G401.6 (cell line): ENCODE measurements at regions not wholly inside any gene's neighbourhood (a gene's known extent, or its start where the extent isn't known, plus 50 kb on each side); places are given as distances from the start of the nearest gene placed in this dataset.
"Not testable (repeated sequence)": the region's sequence is repeated elsewhere in the genome, so short reads cannot be mapped to it uniquely, and the experiment has no call there.

Experiments
- FAIRE-seq: peaks from 2 replicates; lab custom pipeline; 2012; peaks lifted over from hg19 to GRCh38; lab: Jason Lieb, UNC

DNA sequence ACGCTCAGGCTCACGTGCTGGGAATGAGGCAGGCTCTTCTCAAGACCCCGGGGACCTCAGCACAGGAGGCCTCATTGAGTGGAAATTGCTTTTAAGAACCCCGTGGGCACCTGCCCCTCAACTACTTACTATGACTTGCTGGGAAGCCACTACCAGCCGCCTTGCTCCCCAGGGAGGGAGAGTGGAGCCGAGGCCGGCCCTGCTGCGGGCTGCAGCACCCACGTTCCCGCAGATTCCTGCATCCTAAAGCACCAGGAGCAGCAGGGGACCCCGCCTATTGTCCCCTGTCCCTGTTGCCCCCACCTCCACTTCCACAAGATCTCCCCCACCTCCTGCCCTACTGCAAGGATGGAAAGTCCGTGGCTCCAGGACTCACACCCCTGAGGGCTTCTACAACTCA, 541.6 kb upstream of the PFKP start:
- FAIRE-seq = no peak

DNA sequence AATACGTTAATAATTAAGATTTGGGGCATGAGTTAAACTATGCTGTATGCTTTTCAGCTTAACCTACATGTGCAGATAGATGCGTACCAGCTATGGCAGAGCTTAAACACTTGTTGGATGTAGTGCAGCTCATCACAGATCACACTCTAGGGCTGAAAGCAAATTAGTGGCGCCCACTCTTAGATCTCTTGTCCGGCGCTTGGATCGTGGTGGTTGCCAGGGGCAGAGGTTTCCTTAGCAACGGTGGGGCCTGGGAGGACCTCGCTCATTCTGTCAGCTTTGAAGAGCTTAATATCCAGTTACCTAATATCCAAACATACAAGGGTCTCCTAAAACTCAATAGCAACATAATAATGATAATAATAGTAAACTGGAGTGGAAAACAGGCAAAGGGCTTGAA, 548.2 kb upstream of the PFKP start:
- FAIRE-seq = no peak

DNA sequence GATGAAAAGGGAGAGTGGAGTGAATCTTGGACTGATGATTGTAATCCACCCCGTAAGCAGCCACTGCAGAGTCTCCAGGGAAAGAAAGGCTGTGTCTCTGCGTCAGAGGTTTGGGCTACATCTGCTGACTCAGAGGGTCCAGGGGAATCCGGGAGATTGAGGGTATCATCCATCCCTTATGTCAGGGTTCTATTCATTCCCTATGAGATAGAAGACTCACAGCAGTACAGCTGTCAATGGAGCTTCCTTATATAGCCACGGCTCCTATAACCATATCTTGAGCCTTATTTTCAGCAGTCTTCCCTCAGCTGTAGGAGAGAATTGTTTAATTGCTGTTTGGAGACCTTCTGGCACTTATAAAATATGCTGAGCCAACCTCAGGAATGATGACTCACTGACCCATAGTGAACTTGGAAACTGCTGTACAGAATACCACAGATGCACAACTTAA, 558.2 kb upstream of the PFKP start:
- no peak for FAIRE-seq

DNA sequence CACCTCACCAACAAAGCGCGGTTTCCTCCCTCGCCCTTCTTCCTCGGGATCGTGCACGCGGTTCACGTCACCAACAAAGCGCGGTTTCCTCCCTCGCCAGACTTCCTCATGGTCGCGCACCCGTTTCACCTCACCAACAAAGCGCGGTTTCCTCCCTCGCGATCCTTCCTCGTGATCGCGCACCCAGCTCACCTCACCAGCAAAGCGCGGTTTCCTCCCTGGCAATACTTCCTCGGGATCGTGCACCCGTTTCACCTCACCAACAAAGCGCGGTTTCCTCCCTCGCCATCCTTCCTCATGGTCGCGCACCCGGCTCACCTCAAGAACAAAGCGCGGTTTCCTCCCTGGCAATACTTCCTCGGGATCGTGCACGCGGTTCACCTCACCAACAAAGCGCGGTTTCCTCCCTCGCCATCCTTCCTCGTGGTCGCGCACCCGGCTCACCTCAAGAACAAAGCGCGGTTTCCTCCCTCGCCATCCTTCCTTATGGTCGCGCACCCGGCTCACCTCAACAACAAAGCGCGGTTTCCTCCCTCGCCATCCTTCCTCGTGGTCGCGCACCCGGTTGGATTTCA, 565.9 kb upstream of the PFKP start:
- FAIRE-seq = not testable (repeated sequence)

DNA sequence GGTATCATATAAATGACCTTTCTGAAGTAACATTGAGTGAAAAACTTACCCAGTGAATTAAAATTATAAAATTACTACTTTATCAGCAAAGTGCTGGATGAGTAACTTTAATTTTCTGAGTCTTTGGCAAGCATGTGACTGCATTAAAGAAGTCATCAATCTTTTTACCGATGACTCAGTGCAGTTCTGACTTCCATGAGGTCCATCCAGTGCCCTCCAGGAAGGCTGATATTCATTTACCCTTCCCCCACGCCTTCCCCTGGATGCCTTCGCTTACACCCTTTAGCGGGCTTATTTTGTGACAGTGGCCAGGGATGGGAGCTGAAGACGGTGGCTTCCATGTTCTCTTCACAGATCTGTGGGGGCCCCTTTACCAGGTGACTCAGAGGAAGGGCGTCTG, 572.9 kb upstream of the PFKP start:
- no peak for FAIRE-seq

DNA sequence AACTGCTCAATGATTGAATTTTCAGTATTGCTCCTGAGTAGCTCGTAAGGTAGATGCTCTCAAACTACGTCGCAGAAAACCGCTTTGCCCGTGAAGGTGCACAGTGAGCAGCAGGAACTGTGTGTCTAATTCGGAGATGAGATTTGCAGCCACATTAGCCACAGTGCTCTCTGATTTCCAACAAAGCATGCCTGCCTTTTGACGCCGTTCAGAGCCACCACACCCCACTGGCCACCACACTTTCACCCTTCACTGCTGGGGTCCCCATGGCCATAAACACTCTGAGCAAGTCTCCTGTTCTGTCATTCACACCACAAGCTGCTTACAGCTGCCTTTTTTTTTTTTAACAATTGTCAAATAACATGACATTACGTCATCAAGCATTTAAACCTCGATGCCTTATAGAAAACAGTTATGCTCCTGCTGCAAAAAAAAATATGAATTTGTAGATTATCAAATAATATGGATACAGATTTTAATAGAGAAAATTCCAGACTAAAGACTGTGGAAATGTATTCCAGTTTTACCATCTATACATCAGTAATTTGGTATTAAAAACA, 578.8 kb upstream of the PFKP start:
- no peak for FAIRE-seq

DNA sequence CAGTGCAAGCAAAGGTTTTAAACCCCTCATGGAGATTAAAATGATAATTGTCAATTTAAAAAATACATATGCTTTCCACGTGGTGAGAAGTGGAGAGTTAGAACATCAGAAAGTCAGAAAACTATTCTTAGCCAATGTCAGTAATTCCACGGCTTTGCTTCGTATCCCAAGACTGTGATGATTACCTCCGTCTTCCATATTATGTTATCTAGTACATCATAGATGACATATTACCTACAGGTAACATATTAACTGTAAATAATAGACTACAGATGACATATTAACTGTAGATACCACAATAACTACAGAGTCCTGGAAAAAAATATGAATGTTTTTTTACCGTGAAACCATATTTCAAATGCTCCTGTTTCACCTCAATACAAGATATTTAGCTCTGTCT, 579.4 kb upstream of the PFKP start:
- FAIRE-seq = no peak

DNA sequence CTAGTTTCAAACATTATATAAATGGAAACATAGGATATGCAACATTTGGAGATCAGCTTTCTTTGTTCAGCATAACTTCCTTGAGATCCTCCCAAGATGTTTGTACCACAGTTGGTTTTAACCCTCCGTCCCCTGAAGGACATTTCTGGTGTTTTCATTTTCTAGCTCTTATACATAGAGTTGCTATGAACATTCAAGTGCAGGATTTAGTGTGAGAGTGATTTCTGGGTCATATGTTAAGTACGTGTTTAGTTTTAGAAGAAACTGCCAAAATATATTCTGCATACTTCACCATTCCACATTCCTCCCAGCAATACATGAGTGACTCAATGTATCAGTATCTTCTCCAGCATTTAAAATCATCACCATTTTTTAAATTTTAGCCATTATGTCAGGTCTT, 588.7 kb upstream of the PFKP start:
- no peak for FAIRE-seq

DNA sequence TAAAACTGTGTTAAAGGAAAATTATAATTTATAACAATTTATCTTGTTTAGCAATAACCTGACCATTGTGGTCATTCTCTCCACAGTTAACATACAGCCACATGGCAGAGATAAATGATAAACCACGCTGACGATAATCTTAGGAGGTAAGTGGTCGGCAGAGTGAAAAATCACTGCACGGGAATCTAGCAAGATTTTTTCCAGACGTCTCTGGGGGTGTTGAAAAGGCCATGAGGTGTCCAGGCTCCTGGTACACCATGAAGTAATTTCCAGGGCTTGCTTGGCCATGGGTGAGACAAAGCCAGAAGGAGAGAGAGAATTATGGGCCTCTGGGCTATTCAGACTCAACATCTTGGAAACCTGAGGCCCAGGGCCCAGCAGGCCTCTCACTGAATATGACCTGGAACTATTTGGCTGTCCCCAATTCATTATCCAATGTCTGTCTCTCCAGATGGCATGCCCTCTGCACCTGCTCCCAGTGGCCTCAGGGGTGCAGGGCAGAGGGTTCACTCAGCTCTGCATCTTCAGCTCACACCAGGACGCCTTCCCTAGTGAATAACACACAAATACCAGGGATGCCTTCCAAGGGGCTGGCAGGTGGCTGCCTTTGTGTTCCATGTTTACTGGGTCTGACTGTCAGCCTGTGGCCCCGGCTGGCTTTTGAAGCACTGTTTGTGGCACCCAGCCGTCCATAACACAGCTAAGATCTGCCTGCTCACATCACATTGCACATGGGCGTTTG, 590.4 kb upstream of the PFKP start:
- FAIRE-seq = no peak

DNA sequence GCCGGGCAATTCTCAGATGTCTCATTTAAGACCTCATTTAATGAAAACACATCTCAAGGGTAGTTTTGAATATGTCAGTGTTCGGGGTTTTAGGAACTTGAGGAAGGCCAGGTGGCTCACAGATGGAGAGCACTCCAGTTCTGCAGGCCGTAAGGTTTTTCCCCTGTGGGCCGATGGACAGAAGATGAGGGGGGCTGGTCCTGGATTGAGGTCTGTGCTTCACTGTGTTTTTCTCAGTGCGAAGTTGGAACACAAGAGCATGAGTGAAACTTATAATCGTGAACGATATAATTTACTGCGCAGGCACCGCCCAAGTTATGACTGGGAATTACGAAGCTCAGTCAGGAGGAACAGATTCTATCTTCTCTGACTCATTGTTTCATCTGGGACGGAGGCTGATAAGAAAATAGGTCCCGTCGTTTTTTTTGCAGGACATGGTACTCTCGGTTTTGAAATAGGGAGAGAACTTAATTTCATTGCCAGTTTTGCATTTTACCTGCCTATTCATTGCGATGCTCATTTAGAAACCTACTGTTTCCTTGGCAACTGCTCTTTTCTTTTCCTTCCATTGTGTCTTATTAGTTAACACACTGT, 591.0 kb upstream of the PFKP start:
- no peak for FAIRE-seq

DNA sequence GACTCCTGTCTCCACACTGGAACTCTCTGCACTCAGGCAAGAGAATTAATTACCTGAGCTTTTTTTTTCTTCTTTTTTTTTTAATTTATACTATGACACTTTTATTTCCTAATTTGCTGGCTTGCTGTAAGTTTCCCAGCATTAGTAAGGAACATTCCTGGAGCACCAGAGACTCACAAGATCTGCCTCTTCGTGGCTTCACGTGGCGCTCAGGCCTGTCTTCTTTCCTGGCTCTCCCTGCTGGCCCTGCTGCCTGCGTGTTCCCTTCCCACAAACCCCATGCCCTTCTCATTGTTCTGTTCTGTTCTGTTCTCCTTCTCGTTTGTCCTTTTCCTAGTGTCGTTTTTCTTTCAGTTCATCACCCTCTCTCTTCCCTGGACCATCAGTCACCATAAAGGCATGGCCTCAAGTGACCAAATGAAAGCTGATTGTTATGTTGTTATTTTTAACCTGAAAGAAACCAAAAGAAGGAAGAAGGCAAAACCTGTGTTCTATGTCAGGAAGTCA, 591.6 kb upstream of the PFKP start:
- FAIRE-seq = no peak

DNA sequence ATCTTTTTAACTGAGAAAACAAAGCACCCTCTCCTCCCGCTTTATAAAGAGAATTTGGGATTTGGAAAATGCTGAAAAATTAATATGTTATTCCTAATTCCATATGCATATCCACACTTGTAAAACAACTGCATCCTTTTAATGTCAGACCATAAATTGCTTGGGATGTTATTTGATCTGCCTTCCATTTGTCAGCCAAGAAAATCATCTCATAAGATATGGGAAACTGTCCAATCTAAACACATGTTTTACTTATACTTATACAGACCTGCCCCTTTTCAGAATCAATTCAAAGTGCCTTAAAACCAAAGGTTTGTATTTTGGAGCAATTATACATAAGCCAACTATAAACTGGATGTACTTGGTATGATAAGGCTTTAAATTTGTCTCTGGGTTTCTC, 595.5 kb upstream of the PFKP start:
- no peak for FAIRE-seq

DNA sequence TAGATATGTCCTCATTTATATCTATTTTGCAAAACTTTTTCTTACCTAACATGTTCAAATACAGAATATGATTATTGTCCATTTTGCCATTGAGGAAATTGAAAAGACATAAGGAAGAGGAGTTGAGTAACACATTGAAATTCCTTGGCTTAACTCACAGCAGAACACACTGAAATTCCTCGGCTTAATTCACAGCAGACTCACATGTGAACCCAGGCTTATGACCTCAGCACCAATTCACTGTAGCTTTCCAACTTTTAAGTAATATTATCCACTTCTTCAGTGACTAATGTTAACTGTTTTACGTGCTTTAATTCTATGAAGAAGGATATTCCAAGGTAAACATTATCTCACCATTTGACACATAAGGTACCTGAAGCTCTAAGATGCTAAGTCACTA, 597.5 kb upstream of the PFKP start:
- FAIRE-seq = no peak

DNA sequence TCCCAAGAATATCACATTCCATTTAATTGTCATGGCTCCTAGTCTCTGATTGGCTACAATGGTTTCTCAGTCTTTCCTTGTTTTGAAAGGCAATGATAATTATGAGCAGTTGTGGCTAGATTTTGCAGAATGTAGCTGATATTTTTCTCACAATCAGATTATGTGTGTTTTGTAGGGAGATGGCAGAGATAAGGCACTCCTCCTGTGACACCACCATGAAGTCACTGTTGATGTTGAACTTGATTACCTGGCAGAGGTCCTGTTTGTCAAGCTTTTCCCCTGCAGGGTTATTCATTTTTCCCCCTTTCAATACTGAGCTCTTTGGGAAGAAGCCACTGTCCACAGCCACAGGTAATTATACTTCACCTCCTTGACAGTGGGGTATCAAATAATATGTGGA, 602.9 kb upstream of the PFKP start:
- FAIRE-seq = no peak

DNA sequence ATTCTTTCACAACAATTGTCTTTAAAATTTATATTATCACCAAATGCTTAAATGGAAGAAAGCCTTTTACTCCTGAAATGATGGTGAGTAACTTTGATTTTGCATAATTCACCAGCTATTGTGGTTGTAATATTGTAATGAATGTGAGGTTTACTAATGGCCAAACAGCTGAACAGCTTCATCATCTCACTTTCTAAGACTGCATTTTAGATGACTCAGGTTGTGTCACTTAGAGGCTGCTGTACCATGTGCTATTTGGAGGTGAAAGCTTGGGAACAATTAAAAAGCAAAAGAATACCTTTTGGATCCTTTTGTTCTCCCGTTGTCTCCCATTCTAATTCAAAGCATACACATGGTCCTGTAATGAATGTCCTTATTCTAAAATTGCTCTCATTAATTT, 604.0 kb upstream of the PFKP start:
- FAIRE-seq = no peak

DNA sequence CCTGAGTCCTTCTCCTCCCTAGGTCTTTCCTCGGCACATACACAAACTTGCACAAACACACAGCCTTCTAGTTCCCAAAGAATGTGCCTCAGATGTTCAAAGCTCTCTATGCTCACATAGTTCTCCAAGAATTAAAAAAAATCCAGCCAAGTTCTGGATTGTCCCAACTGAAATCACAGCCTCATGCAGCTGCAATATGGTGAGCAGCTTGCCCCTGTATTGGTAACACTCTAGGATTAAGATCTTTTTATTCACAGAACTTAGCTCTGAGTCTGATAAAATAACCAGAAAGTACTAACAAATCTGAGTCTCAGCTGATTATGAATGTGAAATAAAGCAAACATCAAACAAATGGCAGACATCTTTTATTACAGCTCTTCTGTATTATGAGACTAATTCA, 604.8 kb upstream of the PFKP start:
- FAIRE-seq = no peak

DNA sequence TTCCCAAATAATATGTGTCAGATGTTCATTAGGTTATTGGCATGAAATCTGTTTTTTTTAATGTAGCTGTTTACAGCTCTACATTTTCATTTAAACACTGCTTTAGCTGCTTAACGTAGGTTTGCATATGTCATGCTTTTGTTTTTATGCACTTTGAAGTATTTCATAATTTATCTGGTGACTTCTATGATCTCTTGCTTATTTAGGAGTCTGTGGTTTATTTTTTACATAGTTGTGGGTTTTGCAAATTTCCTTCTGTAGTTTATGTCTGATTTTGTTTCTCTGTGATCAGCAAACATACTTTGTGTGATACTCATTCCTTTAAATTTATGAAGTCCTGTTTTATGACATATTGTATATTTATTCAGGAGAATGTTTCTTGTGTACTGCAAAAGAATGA, 606.5 kb upstream of the PFKP start:
- no peak for FAIRE-seq

DNA sequence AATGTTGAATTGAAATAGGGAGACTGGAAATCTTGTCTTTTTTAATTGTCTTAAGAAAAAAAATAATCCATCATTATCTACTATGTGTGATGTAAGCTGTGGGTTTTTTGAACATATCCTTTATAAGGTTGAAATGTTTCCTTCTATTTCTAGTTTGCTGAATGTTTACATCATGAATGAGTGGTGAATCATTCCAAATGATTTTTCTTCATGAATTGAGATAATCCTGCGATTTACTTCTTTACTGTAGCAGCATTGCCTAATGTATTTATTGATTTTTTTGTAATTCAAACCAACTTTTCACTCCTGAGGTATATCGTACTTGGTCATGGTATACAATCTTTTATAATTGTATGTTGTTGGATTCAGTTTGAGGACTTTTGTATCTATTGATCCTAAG, 607.6 kb upstream of the PFKP start:
- no peak for FAIRE-seq

DNA sequence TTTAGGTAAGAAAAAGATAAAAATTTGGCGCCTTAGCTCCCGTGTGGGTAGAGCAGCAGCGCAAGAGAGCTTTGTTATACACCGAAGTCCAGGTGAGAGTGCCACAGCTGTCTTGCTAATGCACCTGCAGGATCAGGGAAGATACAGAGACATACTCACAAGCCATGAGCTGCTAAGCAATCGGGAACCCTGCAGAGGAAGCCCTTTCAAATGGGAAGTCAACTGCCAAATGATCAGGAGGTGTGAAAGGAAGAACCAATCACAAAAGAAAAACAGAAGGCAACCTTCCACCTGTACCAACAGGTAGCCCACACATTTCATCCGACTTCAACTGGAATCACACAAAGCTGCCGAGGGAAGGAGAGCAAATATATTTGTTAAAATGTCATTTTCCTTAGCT, 610.5 kb upstream of the PFKP start:
- FAIRE-seq = no peak

DNA sequence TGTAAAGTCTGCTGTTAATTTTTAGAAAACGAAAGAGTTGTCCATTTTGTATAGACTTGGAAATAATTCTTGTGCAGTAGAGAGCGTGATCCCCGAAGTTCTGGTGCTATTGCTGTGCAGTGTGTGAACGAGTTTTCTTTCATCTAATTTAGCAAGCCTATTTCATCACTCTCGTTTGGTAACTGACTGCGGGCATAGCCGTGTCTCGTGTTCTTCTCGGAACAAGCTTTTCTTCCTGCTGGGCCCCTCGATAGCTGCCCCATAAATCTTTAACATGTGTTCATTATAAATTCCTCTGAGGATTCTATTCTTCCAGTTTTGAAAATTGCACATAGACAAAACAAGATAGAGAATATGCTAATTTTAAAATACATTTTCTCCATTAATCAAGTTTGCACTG, 622.0 kb upstream of the PFKP start:
- no peak for FAIRE-seq

DNA sequence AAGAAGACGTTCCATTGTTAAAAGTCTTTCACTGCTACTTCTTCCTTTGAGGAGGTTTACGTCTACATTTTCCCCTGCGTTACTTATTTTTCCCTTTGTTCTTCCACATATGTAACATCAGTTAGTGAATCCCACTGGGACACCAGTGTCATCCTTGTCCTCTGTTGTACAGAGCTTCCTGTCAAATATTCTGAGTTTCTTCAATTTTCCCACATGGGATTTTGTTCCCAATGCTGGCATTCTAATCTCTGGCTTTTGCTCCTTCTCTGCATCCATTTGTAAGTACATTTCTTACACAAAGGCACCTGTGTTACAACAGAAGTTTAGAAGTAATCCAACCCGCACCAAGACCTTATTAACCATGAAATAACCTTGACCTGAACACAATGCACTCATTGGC, 627.4 kb upstream of the PFKP start:
- no peak for FAIRE-seq

DNA sequence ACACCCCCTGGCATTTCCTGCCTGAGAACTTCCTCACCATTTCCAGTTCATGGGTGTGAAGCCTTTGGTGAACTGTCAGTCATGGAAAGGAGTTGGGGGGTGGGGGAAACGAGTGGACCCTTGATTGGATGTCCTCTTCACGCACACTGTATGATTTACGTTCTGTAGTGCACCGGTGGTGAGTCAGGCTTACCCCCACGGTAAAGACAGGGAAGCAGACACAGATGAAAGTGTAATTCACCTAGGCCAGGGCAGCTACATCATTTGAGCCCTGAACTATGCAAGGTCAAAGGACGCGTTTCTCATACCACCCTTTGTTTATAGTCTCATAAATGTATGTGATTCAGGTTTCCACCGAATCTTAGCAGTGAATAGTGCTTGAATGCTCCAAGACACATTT, 628.3 kb upstream of the PFKP start:
- FAIRE-seq = no peak

DNA sequence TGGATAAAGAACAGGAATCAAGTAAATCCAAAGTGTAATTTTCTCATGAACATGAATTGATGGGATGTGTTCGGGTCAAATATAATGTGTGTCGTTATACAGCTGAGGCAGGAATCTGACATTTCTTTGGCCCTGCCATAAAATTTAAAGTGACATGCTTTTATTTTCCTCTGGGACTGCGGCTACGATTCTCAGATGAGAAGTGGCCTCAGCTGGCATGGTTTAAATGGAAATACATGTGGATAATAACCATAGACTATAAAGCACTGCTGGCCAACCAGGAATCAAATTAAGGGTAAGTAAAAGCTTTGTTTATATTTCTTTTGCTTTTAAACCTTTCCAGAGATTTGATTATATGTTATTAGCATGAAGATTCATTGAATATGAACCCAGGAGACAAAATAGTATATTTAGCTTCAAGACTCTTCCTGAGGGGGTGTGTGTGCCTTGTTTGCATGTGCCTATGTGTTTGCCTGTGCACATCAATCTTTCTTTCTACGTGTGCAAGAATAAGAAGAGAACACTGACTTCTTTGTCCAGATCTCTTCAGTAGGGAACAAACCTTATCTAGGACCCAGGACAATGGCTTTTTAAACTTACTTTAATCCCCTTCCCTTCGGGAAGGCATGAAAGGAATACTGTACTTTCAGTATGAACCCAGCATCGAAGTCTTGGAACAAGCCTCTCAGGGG, 629.0 kb upstream of the PFKP start:
- FAIRE-seq = no peak
